ENCODE measurements at regions not wholly inside any gene's neighbourhood (a gene's known extent, or its start where the extent isn't known, plus 50 kb on each side); places are given as distances from the start of the nearest gene placed in this dataset.

DNA sequence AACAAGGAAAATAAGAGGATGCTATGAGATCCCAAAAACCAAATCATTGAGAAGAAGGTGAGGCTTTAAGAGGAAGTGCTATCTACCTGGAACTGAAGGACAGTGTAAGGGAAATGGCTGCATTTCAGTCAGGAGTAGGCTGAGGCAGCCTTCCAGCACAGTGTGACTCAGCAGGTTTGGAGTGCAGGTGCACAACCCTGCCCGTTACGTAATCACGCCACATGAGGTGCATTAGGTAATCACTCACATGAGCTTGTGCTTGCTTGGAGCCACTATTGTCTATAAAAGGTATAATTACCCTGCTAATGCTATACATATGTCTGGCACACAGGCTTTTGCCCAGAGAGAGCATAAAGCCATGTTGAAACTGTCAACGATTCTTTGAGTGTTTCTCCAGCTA lies 74.9 kb downstream of the DIO2 start:
- no peak for TF ChIP-seq CTCF (conservative IDR thresholded peaks at IDR 0.05; ENCODE audit: low read length)
- no peak for TF ChIP-seq EZH2phosphoT487 (IDR thresholded peaks at IDR 0.05; ENCODE audit: borderline replicate concordance, low read depth, low read length)

All from OCI-LY7 (cell line).